GM19238 (cell line): ENCODE measurements at regions not wholly inside any gene's neighbourhood (a gene's known extent, or its start where the extent isn't known, plus 50 kb on each side); places are given as distances from the start of the nearest gene placed in this dataset.

Experiments used
- DNase-seq: peaks from one replicate; pipeline ENCODE4 v3.0.0; 2011; ENCODE audit warnings: low spot score; ENCODE audit not compliant: insufficient read length

GRCh38 chr4:24476282-24476681, 108.1 kb downstream of the DHX15 start:
- peak; percentile 17 for DNase-seq

- no peak for DNase-seq
These were observed 108.6 kb downstream of the DHX15 start for GRCh38 chr4:24475756-24476155.

DNA sequence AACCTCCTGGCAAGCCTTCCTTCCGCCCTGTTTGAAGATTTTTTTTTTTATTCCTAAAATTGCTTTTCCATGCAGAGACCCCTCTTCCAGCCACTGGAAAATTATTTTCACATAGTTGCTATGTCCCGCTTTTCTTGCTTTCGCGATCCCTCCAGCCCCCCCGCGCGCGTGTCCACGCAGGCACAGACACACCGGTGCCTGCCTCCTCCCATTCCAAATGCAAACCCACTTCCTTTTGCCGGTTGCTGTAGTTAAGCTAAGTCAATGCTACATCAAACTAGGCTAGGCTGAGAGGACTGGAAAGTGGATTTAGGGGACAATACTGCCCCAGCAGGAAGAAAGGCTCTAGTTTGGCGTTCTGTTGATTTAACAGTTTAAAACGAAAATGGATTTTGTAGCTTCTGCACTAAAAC, 111.0 kb downstream of the DHX15 start:
- no peak for DNase-seq

- DNase-seq, result peak; percentile 53
These were observed 111.6 kb downstream of the DHX15 start for GRCh38 chr4:24472514-24473308.

DNA sequence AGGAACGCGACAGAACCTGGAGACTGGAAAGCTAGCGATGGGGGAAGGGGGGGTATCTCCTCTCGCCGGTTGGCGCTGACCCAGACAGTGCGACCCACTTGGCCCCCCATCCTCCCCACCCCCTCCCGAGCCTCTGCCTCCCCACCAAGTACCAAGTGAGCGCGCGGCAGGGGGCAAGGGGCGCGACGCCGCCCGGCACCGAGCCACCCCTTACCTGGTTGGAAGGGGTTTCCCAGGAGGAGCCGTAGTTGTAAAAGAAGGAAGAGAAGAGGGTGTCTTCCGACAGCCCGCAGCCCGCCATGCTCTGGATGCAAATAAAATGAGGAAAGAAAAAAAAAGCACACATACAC, 112.2 kb downstream of the DHX15 start:
- DNase-seq, result no peak

DNA sequence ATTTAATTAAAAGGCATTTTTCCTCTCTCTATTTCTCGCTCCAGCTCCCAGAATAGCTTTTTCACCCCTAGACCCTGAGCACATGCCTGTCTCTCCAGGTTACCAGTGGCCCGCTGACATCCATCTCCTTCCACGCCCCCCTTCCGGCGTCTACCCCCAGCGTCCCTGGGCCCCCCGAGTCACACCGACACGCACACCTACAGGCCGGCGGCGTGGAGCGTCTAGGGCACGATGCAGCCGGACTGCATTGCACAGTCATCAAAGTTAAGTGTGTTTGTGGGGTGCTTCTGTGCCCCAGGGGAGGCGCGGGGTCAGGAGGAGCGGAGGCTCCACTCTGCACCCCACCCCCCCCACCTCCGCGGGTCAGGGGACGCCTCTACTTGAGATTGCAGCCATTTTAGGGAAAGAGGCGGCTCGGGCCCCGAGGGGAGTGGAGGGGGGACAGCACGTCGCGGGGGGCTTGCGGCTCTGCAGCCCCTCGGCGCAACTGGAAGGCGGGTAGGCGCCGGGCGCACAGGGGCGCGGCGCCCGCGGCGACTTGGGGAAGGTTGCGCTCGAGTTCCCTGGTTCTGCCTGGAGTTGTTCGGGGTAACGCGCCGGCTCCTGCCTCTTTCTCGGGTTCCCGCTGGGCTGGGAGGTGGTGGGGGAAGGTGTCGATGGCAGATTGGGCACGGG, 112.7 kb downstream of the DHX15 start:
- DNase-seq, result no peak

- DNase-seq, result peak; percentile 13
These were observed 113.5 kb downstream of the DHX15 start for GRCh38 chr4:24470666-24471485.

GRCh38 chr4:24468071-24468470, 116.3 kb downstream of the DHX15 start:
- no peak for DNase-seq

DNA sequence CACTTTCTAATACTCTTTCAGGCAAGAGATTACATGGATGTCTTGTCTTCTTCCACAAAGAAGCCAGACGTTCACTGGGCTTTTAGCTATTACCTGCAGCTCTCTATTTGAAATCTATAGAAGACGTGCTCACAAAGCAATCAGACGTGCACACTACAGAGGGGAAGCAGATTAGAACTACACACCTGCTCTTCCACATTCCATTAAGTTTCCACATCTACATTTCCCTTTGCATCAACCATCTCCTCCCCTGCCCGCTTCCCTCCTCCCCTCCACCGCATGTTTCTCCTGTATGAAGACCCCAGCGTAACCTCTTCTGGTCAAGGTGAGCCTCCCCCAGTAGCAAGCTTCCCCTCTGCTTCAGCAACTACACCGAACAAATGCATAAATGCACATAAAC, 119.8 kb downstream of the DHX15 start:
- DNase-seq, result no peak

GRCh38 chr4:24456431-24456830, 127.9 kb downstream of the DHX15 start:
- no peak for DNase-seq

DNA sequence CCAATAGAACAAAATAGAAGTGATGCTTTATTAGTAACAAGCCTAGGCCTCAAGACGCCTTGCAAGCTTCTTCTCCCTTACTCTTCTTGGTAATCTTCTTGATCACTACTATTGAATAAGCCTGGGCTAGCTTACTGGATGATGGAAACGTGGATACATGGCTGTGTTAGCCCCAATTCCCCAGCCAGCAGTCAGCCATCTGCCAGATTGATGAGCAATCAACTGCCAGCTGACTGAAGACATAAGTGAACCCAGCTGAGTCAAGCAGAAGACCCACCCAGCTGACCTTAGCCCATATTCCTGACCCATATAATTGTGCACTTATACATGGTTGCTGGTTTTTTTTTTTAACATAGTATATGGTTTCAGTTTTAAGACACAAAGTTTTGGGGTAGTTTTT, 130.4 kb downstream of the DHX15 start:
- no peak for DNase-seq

DNA sequence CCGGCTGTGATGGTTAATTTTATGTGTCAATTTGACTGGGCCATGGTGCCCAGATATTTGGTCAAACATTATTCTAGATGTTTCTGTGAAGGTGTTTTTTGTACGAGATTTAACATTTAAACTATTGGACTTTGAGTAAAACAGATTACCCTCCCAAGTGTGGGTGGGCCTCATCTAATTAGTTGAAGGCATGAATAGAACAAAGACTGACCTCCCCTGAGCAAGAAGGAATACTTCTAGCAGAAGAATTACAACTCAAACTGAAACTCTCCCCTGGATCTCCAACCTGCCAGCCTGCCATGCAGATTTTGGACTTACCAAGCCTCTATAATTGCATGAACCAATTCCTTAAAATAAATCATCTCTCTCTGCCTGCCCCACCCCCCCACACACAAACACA, 132.5 kb downstream of the DHX15 start:
- no peak for DNase-seq

- DNase-seq, result no peak
These were observed 141.2 kb downstream of the DHX15 start for GRCh38 chr4:24443200-24443599.

DNA sequence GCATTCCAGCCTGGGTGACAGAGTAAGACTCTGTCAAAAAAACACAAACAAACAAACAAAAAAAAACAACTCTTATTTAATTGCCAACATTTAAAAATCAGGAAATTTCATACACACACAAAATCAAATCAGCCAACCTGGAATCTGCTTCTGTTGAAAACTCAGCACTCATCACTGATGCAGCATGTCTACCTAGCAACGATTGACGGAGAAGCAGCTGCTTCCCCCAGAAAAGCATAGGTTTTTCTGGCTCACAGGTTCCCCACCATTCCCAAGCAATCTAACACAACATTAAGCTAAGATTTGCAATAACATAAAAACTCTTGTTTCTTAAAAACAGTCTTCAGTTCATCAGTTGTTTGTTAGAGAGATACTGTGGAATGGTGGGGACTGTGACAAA, 143.6 kb downstream of the DHX15 start:
- DNase-seq, result no peak

DNA sequence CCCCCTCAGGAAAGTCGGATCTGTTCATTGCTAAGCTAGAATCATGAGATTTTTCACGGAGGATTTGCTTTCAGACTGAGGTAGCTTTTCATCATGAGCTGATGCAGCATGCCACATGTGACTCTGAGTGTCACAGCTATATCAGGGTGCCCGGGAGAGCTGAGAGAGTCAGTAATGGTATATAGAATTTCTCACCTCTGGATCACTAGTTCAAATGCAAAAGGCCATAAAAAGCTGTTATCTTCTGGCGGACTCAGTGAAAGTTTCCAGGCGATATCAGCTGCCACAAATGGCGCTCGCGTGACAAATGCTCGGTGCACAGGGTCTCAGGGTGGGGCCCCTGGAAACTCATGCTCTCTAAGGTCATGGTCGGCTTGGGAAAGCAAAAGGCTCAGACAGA, 150.1 kb downstream of the DHX15 start:
- no peak for DNase-seq

- no peak for DNase-seq
These were observed 150.7 kb downstream of the DHX15 start for GRCh38 chr4:24433515-24434214.

DNA sequence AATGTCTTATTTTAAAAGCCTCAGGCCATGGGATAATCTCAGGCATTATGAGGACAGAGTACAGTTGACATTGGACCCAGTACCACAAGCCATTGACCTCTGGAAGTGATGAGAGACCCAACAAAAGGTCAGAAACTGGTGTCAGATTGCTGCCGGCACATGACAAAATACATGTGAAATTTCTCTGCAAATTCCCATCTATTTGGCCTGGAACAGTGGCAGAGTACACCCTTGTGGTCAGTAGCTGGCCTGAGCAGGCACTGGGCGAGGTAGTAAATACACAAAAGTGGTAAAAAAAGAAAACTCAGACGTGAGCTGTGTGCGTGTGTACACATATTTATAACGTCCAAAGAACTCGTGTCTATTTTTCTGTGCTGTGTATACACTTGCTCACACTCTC, 155.5 kb downstream of the DHX15 start:
- DNase-seq, result no peak

GRCh38 chr4:24426557-24426956, 157.8 kb downstream of the DHX15 start:
- DNase-seq, result no peak

- no peak for DNase-seq
These were observed 158.5 kb downstream of the DHX15 start for GRCh38 chr4:24425863-24426262.

DNA sequence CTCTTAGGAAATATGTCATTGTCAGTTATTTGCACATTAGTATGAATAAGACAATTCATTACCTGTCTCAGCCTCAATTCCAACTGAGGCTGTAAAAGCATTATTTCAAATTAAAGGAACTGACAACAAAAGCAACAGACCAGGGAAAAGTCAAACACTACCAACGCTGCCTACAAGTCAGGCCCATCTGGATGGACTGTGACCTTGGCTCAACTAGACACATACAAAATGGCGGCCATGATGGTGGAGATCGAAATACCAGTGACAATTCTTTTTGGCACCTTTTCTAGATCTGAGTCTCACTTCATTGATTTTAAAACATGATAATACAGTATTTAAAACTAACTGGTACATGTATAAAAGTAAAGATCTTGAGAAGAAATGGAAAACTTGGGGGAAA, 160.7 kb downstream of the DHX15 start:
- DNase-seq, result no peak

- DNase-seq, result no peak
These were observed 161.7 kb downstream of the DHX15 start for GRCh38 chr4:24422644-24423043.
